Spleen (tissue), 7 donors: ENCODE measurements at regions not wholly inside any gene's neighbourhood (a gene's known extent, or its start where the extent isn't known, plus 50 kb on each side); places are given as distances from the start of the nearest gene placed in this dataset.

Source experiments
- CTCF ChIP-seq, 11 experiments: fragments of 200-600 bp in 7 of 11; fragments of 450-650 bp in 4 of 11; sonication (generic) in 4 of 11; IDR thresholded peaks in 8 of 11; conservative IDR thresholded peaks in 3 of 11; 1 replicate in 7 of 11; 2 replicates in 4 of 11; pipeline versions ENCODE4 v1.4.0 to v1.8.0; 2016 to 2021; ENCODE audit warnings: antibody characterized with exemption in 11 of 11, inconsistent platforms in 4 of 11, mild to moderate bottlenecking in 1 of 11
- POLR2A ChIP-seq, 3 donors: fragments of 450-650 bp; IDR thresholded peaks; one replicate each; pipeline ENCODE4 v1.5.1; 2017; ENCODE audit warnings: antibody characterized with exemption in 3 of 3, mild to moderate bottlenecking in 1 of 3
- POLR2AphosphoS5 ChIP-seq, 3 donors: sonication (generic); formaldehyde crosslinking; IDR thresholded peaks; one replicate each; pipeline ENCODE4 v1.5.1; 2017; ENCODE audit warnings: antibody characterized with exemption in 3 of 3
- donor health status: DM: no; HTN: no; CAD: no; lungs with moderate emphysema.
- donor health status: DM: no; HTN: no; CAD: no.
- donor health status: DM: no; HTN: no; CAD: no.

- TF ChIP-seq CTCF (IDR thresholded peaks at IDR 0.05 in 8 of 11, conservative IDR thresholded peaks at IDR 0.05 in 3 of 11) (no peak), POLR2A (IDR thresholded peaks at IDR 0.05) (no peak), POLR2AphosphoS5 (IDR thresholded peaks at IDR 0.05) (no peak)
Measured at GRCh38 chr13:44232774-44233173, 140.8 kb upstream of the SERP2 start.
